ENCODE measurements at regions not wholly inside any gene's neighbourhood (a gene's known extent, or its start where the extent isn't known, plus 50 kb on each side); places are given as distances from the start of the nearest gene placed in this dataset.
A peak's percentile ranks its signal among the peaks of the same experiment; 100 is the strongest.

DNA sequence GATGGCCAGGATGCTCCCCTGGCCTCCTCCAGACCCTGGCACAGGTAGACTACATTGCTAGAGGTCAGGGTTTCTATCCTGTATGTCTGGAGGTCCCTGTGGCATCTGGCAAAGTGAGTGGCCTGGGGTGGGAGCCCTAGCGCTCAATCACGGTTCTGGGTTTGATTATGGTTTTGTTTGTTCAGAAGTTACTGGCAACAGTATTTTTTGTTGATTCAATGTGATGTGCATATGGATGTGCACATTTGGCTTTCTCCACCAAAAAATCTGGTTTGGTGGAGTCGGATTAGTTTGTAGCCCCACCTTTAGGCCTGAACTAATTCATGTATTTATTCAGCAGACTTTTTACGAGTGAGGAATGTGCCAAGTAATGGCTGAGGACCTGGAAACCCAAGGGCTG lies 109.7 kb downstream of the VEGFA start:
- DNase-seq: no peak

DNA sequence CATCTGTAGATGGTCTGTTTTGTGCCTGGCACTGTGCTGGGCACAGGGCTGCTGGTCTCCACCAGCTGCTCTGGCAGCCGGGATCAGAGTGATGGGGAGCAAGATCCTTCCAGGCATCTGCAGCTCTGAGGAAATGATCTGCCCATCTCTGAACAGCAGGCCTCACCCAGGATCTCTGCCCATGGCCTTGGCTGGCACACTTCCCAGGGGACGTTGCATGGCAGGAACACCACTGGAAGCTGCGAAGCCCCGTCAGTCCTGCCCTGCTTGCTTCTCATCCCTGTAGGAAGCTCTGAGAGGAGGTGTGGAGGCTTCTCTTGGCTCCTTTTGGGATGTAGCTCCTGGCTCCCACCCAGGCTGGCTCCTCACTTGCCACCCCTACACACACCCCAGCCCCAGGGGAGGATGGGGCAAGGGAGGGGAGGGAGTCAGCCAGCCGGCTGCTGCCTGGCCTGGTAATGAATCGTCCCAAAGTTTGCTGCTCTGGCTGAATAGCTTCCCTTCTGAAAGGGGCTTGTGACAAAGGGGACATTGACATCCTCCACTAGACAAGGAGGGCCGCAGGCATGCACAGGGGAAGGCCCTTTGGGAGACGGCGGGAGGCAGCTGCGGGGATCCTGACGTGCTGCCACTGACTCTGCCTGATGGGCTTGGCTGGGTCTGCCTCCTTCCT lies 108.9 kb downstream of the VEGFA start:
- peak; percentile 9 for DNase-seq

DNA sequence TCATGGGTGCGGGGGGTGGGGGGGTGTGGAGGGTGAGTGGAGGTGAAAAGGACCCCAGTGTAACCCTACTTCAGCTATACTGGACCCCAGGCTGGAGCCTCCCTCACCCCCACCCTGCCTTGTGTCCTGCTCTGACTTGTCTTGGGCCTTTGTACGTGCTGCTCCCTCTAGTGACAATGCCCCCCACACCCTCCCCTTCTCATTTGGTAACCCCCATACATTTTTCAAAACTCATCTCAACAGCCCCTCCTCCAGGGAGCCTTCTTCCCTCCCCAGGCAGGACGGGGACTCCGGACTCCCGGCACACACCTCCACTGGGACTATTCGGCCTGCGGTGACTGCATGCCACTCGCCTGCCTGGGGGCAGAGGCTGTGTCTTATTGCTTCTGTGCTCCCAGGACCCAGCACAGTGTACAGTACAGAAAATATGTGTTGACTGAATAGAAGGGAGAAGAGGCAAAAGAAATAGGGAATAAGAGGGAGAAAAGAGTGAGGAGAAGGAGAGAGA lies 108.2 kb downstream of the VEGFA start:
- no peak for DNase-seq

DNA sequence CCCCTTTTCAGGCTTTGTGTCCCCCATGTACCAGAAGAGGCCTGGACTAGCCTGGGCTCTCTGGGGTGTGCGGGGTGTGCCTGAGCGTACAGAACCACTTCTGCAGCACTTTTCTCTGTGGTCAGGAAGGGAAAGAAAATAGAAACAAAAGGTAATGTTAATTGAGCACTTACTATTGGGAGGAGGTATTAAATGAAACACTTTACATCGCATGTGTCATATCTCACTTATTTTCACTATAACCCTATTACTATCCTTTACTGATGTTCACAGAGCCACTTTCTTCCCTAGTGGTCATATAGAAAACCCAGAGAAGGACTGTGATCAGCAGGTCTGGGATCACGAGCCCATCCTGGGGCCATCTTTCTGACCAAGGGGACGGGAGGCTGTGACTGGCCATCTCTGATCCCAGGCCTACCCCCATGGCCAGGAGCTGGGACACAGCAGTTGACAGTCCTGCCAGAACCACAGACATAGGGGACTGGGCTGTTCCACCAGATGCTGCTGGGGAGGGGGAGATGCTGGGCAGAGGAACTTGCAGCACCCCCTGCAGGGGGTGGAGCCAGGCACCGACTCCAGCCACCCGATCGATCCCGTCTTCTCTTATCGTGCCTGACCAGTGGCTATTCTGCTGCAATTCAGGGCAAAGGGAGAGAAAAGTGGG lies 107.6 kb downstream of the VEGFA start:
- no peak for DNase-seq

DNA sequence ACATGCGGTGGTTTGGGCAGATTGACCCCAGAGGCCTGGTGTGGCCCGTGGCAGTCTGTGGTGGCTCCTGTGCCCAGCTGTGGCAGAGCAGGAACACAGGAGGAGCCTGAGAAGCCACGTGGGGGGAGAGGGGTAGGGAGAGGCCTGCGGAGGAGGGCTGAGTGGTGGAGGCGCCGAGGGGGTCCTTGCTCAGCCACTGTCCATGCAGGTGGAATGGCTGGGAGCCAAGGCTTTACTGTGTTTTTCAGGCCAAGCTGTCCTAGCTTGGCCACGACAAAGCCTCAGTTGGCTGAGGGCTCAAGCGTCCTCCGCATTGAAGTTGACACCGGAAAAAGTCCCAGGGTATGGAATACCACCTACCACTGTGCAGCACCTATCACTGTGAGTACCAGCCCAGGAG lies 107.0 kb downstream of the VEGFA start:
- DNase-seq: no peak

DNA sequence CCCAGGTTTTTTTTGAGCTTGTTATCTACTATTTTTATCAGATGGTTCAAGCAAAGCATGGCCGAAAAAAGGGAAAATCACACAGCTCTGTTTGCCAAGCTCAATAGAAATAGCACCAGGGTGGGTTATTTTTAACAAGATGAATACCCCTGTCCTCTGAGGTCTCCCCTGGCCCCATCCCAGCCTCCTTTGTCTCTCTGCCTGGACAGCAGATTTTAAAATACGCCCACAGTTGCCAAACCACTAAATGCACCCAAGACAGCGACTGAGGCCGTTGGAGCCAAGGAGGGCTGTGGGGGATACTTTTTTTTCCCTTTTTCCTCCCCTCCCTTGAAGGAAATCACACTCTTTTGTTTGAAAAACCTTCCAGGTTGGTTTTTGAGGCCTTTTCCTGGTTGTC lies 106.6 kb downstream of the VEGFA start:
- DNase-seq: no peak

DNA sequence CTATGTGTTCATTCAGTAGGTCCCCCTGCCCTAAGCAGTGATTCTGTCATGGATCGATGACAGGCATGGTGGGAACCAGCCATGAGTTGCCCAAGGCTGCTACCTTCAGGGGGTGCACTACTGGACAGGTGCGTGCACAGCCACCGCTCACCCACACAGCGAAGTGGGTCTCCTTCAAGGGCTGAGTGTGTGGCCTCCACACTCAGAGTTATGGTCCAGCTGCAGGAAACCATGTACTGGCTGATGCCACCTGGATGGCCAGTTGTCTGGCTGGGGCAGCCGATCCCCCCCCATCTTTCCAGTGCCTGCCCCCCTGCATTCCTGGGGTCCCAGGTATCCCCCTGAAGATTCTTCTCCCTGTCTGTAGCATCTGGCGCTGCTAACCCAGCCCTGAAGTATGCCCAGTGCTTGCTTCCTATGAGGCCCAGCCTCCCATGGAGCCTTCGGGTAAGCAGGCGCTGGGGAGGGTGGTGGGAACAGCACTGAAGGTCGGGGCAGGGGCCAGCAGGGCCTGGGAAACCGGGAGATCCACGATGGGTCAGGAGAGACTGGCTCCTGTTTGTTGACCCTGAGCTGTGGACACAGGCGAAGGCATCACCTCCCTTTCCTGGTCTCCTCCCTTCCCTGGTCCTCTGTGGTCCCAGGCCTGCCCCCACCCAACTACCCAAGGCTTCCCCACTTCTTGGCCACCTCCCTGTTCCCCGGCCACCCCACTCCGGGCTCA lies 106.0 kb downstream of the VEGFA start:
- no peak for DNase-seq

DNA sequence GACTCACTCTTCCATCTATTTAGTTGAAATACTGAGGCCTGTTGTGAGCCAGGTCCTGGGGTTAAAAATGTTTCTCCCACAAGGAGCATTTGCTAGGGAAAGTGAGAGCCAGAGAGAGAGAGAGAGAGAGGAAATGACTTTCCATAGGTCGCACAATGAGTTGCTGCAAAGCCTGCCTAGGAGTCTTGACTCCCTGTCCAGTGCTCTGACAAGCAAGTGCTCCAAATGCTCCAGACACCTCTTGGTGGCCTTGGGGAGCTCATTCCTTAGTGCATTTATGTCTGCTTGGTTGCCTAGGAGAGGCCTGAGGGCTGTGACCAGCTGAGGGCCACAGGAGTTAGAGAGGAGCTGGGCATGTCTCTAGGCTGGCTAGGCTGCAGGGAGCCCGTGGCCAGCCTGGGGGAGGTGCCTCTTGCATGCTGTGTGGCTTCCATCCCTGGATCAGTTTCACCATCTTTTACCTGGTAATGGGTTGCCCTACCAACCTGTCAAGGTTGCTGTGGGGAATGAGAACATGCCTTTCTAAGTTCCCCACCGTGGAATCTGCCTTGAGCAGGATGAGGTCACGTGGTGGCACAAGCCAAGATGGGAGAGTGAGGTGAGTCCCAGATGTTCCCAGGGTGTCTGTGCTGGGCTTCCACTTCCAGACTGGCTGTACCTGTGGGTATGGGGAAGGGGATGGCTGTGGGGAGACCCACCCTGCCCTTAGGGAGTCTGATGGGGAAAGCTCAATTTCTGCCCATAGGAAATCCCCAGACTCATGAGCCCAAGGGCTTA lies 105.0 kb downstream of the VEGFA start:
- DNase-seq: no peak

DNA sequence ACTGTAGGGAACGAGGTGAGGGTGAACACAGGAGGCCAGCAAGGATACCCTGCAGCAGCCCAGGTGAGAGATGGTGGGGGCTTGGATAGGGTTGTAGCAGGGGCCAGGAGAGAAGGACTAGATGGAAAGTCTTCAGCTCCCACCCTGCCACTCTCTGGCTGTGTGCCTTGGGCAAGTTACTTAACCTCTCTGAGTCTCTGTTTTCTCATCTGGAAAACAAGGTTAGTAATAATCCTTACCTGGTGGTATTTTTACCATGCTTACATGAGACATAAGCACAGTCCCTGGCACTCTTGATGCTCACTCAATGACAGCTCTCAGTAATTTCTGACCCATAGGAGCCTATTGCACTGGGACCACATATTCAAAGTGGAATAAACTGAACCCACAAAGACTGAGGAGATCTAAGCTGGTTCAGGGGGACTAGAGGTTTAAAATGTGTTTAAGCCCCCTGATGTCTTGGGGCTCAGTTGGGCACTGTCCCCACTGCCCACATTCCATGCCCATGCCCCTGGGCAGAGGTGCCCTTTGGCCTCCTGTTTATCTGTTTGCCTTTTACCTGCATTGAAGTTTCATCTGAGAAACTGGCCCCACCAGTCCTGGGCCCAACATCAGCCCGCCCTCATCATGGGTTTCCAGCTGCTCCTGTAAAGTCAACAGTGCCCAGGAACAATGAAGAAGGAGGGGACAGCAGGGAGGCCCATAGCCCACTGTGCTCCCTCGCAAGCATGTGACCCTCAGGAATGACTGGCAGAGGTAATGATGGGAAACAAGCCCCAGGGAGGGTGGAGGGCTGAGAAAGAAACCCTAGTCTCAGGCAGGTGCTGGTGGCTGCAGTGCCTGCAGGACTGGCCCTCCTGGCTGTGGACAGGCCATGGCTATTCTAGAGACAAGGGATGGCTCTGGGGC lies 104.0 kb downstream of the VEGFA start:
- no peak for DNase-seq

DNA sequence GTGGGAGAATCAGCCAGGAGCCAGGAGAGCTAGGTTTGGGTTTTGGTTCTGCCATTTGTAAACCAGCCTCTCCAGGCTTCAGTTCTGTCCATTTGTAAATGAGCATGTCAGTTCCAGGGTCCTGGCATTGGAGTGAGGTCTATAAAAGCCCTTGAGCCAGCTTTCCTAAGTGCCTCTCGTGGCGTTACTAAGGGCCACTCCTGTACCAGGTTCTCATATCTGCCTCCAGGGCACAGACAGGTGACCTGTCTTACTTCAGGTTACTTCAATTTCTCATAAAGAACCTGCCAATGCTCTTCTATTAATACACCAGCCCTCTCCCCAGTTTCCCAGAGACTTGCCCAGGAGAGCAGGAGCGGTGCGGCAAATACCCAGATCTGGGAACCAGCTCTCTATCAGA lies 101.9 kb downstream of the VEGFA start:
- no peak for DNase-seq

DNA sequence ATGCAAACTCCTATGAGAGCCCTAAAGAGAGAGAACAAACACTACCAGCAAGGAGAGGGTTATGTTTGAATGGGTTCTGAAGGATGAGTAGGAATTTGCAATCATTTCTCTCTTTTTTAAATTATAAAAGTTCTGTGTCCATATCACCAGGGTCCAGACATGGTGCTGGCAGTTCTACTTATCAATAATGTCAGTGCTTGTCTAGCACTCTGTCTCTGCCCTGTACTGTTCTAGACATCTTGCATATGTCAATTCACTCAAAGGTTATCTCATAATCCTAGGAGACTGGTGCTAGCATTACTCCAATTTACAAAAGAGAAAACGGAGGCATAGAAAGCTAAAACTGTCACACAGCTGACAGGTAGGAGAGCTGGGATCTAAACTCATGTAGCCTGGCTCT lies 101.3 kb downstream of the VEGFA start:
- no peak for DNase-seq

DNA sequence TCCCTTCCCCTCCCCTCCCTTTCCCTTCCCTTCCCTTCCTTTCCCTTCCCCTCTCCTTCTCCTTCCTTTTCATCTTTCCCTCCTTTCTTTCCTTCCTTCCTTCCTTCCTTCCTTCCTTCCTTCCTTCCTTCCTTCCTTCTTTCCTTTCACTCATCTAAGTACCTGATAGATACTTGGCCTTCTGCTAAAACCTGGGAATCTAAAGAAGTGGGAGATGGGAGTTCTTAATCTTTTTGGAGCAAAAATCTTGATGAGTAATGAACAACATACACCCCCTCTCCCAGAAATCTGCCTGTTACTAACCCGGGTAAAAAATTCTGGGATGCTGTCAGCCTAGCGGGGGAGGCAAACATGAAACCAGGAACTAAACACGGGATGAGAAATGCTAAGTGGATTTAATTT lies 100.7 kb downstream of the VEGFA start:
- DNase-seq: peak; percentile 34

DNA sequence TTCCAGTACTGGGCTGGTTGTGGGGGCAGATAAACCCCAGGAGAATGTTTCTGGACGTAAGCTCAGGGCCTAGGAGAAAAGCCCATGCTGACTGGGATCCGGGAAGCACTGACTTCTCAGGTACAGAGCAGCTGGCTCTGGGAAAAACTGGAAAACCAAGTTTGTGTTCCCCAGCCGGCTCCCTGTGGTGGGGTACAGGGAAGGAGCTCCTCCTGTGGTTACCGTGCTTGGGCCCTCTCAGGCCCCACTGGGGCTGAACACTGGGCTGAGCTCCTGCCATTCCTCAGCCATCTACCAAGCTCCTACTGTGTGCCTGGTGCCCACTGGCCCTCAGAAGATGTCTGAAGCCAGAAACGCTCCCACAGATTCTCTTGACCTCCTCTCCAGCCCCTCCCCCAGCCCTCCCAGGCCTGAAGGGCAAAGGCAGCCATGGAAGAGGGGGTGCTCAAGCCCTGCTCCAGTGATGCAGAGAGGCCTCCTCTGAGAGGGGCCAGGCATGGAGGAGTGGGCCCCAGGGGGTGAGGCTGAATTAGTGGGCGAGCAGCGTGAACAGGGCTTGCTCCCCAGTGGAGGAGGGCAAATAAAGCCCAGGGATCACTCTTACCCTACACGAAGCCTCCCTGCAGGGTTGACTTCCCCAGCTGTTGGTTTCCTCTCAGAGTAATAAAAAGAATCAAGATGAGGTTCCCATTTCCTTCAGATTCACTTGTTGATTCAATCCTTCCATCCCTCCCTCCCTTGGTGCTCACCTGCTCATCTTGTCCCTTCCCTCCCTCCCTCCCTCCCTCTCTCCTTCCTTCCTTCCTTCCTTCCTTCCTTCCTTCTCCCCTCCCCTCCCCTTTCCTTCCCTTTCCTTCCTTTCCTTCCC lies 100.0 kb downstream of the VEGFA start:
- no peak for DNase-seq

DNA sequence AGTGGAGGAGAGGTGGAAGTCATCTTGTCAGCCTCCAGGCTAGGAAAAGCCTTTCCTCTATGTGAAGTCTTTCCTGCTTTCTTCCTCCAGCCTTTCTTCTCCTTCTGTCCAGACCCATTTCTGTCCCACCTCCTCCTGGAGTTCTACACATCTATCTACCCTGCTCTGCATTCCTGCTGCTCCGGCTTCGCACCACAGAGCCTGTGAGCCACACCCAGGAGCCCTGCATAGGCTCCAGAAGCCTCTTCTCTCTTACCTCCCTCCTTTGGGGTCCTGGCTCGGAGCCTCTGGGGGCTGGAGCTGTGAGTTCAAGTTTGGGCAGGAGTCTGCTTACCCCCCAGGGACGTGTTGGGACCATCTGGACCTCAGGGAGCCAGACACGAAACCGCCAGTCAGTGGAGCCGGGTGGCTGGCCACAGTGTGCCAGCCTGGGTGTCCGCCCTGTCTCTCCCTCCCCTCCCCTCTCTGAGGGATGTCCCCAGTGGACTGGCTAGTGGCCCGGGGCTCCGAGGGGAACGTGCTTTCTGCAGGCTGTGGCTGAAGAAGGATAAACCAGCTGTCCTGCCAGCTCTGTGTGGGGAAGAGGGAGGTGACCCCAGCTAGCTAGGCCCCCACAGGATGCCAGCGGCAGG lies 99.2 kb downstream of the VEGFA start:
- no peak for DNase-seq

DNA sequence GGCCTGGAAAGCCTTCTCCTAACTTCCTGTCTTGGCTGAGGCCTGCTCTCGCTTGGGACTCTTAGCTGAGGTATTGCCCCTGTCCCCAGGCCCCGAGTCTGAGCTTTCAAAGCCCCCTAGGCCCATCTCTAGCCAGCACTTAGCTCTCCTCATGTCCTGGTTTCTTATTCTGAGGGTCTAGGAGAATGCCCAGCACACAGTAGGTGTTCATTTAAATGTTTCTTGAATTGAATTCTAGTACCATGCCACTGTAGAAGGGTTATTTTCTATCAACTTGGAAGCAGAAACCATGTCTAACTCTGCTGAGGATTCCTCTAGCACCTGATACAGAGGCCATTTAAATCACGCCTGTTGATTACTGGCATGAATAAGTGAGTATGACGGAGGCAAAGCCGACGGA lies 98.5 kb downstream of the VEGFA start:
- DNase-seq: no peak

DNA sequence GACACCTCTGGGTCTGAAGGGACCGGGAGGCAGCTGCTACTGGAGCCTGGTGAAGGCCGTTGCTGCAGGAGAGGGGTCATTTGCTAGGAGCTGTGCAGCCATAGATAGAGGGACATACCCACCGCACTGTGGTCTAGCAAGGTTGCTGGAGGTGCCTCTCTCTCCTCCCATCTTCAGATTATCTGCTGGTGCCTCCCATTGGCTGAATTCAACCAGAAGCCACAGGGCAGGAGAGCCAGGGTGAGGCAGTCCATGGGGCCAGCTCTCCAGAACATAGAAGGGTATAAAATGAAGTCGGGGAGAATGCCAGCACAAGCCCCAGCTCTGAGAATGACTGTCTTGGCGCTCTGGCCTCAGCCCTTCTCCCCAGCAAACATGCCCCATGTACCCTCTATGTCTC lies 98.0 kb downstream of the VEGFA start:
- no peak for DNase-seq

DNA sequence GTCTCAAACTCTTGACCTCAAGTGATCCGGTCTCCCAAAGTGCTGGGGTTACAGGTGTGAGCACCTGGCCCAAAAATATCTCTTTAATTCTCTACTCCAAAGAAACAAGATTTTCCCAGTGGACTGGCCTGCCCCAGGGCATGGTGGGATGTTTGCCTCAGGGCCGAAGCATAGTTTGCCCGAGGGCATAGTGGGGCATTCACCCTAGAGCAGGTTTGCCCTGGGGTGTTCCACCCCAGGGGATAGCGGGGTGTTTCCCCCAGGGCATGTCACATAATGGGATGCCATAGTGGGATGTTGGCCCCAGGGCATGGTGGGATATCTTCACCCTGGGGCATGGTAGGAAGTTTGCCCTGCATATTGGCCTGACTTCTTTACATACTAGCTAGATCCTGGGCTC lies 97.2 kb downstream of the VEGFA start:
- DNase-seq: no peak

DNA sequence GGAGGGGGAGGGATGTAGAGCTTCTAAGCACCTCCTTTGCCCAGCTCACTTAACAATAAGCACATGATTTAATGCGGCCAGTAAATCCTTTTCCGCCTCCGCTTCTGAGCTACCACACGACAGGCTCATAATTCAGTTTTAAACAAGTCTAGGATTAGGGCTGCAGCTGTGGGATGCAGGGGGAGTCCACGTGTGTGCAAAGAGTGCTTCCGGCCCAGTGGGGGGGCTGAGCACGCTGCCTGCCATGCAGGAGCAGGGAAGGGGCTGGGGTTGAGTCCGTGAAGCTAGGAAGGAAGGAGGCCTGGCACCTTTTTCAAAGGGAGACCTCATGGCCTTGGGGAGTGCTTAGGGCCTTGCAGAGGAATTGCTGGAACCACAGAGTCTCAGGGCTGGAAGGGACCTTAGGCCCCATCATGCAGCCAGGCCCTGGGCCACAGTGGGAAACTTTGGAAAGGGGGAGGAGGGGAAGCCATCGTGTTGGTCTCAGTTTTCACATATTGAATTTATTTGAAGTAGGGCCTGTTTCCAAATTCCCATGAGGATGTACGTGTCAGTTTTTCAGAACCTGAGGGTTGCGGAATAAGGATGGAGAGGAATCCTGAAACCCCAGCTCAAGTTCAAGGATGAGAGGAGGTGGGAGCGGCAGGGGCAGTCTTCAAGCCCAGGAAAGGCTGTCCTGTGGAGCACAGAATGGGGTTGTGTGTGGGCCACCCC lies 96.1 kb downstream of the VEGFA start:
- no peak for DNase-seq

DNA sequence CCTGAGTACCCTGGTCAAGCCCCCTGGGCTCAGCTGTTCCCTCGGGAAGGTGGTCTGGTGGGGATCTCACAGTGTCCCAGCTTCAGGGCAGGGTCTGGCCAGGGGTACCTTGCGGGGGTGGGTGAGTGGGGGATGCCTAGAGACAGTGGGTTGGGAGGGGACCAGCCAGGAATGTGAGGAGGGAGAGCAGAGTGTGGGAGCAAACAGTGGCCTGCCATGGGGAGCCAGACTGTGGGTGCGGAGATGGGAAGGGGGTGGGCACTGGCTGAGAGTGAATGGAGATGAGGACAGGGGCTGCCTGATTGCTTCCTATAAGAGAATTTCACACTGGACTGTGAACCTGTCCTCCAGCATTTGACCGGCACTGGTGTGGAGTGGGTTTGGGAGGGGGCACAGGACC lies 95.1 kb downstream of the VEGFA start:
- DNase-seq: no peak

DNA sequence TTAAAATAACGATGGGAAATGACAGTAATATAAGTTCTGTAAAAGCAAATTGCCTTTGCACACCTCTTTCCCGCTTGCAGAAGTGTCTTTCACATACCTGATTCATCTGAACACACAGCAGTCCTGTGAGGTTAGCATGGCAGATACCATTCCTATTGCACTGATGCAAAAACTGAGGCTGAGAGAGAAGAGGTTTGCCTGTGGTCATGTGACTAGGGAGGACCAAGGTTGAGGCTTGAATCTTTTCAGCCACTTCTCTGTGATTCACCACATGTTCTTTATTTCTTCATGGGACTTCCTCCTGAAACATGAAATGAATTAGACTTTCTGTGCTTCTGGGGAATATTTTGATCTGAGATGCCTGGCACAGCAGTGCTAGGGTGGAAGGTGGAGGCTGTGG lies 92.9 kb downstream of the VEGFA start:
- DNase-seq: no peak
